GM19452 (cell line): ENCODE measurements at regions not wholly inside any gene's neighbourhood (a gene's known extent, or its start where the extent isn't known, plus 50 kb on each side); places are given as distances from the start of the nearest gene placed in this dataset.

Experiments
- ATAC-seq: cut with Tn5 transposase; IDR thresholded peaks from one replicate; pipeline ENCODE4 v1.9.1; 2021; ENCODE audit not compliant: unreplicated experiment

- ATAC-seq = no peak
These were observed 529.8 kb downstream of the CD83 start for GRCh38 chr6:14647357-14647756.

DNA sequence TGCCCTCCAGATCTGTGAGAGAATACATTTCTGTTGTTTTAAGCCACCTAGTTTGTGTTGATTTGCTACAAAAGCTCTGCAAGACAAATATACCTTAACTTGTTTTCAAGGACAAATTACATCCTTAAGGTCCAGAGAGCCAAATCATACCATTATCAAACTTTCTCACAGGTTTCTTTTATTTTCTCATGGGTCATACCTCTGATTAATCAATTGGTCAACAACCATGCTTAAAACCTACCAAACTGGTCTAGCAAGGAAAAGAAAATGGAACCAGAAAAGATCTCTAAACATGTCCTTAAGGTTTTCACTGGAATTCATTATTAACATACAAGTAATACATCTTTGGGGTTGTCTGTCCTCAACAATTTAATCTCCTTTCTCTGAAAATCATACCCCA lies 535.0 kb downstream of the CD83 start:
- ATAC-seq = no peak

DNA sequence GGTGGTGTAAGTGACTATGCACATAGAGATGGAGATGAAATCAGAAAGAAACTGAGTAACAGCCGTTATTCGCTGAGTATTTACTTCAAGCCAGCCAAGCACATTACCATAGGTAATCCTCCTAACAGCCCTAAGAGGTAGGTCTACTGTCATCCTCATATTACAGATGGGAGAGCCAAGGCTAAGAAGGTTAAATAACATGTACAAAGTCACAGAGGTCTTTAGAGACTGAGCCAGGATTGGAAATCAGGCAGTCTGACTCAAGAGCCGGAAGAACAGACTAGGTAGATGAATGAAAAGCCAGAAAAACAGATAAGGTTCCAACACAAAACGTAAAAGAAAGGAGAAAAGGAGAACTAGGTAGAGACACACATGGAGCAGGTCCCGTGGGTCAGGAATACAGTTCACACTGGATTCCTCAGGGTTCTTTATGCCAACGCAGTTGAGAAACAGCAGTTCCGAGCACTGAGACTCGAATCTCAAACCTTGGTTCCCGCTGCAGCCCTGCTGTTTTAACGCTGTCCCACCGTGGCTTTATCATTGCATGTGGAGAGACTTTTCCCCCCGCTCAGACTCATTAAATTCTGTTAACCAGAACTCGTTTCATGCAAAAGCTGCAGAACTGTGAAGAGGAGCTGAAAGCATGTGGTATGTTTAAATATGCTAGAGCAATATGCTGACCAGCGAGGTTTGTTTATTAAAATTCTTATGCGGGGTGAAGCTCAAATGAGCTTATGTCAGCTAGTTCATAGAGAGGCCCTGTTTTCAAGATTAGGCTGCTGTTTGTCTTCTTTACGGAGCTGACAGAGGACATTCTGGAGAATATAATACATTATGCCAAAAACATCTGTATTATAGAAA lies 537.9 kb downstream of the CD83 start:
- no peak for ATAC-seq

DNA sequence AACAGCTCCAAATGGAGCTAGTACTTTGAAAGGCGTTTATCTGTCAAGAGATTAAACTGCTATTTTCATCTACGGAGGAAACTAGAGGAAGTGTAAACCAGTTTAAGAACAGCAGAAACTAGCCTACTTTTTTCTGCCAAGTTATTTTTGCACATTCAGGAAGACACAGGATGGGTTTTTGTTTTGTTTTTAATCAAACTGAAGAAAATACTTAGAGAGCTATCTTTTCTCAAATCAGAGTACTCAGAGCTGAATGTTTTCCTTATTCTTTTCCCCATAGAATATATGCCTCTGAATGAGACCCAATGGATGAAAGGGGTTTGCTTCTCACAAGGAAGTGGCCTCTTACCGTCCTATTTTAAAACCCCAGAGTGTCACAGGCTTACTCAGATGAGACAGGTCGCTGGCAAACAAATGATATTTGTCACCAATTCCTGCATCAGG lies 538.5 kb downstream of the CD83 start:
- no peak for ATAC-seq

- no peak for ATAC-seq
These were observed 539.1 kb downstream of the CD83 start for GRCh38 chr6:14656649-14657048.

DNA sequence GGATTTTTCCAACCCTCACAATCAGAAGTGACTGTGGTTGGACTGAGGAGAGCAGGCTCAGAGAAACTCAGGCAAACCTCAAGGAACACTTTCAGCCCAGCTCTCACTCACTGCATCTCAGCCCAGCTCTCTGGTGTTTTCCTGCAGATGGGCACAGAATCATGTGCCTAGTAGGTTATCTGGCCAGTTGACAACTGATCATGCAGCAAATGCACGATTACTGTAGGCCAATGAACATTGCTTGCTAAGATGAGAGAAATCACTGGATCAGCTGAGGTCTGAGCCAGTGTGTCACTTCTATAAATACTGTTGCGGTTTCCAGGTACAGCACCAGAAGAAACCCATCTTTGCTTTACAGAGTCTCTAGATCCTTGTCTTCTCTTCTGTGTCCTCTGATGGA lies 540.5 kb downstream of the CD83 start:
- no peak for ATAC-seq

GRCh38 chr6:14658886-14659561 lies 541.5 kb downstream of the CD83 start:
- no peak for ATAC-seq

GRCh38 chr6:14659841-14660240 lies 542.3 kb downstream of the CD83 start:
- ATAC-seq = no peak

GRCh38 chr6:14660806-14661579 lies 543.4 kb downstream of the CD83 start:
- ATAC-seq = no peak

DNA sequence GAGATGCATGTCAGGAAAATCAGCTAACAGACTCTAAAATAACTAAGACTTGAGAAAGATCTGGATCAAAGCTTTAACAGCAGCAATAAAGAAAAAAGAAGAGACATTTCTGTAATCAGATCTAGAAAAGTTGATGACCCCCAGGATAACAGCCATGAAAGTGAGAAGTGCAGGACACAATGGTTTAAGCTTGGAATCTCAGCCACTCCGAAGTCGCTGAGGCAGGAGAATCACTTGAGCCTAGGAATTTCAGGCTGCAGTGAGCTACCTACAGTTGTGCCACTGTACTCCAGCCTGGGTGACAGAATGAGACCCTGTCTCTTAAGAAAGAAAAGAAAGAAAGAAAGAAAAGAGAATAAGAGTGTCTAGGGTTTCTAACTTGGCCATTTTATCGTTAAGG lies 544.1 kb downstream of the CD83 start:
- no peak for ATAC-seq

GRCh38 chr6:14664112-14664601 lies 546.6 kb downstream of the CD83 start:
- no peak for ATAC-seq

DNA sequence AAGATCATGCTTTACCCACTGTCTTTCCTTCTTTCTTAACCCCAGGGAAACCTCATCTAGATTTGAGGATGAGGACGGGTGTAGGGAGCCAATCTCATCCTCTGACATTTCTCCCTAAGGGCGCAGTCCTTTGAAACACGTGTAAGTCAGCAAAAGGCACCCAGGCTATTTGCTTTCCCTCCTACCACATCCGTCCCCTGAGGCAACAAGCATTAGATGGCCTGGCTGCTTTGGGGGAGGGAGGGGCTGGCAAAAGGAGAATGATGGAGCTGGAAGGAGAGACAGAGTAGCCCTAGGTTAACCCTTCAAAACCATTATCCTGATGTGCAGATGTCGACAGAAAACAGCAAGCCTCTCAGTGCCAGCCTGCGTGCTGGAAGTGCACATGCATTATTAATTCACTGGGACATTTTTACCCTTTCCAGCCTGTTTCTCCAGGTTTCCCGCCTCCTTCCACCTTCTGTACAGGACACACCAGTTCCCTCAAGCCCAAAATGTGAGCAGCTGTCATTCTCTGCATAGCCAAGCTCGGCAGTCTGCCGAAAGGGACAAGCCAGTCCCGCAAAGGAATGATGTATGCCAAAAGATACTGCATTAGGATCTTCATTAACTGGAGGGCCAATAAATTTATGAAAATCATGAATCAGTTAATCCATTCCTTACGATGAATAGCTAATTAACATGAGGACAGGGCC lies 547.2 kb downstream of the CD83 start:
- ATAC-seq = no peak

DNA sequence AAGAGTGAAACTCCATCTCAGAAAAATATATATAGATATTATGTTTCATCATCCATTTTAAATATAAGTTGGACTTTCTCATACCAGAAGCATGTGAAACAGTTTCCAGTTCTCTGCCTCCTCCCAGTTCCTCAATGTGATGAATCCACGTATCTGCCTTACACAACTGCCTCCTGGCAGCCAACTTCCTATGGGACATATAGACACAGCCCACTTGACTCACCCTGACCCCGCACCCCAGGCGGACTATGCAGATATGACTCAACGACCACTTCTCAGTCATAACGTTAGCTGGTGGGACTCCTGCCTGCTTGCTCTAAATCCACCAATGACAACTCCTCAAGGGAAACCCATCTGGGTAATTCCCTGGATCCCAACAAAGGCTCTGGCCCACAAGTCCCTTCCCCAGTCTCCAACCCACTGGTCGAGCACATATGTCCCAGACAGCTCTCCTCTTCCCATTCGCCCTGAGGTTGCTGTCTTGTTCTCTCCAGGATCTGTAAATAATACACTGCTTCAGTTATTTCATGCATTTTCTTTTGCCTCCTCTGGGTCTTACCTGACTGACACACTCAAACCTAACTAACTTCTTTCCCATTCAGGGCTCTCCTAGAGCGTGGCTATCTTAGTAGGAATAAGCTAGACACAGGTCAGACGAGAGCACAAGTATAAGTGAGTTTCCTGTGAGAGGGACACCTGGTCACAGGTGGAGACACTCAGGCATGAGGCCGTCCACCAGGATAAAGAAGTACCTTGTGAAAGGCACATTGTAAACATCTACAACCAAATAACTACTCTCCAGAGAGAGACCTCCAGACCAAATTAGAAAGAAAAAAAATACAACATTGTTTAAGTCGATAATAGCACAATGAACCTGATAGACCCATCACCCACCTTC lies 548.5 kb downstream of the CD83 start:
- ATAC-seq = no peak

DNA sequence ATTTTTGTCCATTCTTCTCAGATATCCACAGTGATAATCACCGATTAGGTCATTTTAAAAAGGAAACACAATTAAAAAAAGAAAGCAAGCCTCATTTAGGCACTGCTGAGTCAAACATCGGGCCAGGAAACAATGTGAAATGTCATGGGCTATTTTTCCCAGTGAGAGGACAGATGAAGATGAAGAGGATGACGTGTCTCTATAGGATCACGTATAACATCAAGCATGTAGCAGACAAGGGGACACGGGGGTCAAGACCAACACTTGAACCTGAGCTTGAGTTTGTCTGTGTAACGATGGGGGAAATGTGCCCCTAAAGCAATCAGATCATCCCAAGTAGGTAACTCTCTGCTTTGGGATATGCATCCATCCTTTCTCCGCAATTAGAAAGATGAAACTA lies 553.2 kb downstream of the CD83 start:
- no peak for ATAC-seq

DNA sequence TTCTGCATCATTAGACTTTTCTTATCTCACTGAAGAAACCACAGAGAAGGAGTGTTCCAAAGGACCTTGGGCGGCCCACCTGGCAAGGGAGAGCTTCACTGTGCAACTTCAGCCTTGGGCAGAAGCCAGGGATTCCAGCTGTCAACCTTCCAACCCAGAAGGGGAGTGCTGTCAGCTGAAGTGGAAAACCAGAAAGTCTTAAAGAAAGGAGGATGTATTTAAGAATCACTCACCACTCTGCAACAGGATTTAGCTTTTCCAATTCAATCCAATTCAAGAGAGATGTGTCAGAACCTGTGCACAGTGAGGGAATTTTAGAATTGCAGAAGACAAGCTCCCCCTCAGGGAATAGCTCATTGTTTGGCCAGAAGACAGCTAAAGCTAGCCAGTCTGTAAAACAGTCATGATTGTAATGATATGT lies 553.7 kb downstream of the CD83 start:
- no peak for ATAC-seq

DNA sequence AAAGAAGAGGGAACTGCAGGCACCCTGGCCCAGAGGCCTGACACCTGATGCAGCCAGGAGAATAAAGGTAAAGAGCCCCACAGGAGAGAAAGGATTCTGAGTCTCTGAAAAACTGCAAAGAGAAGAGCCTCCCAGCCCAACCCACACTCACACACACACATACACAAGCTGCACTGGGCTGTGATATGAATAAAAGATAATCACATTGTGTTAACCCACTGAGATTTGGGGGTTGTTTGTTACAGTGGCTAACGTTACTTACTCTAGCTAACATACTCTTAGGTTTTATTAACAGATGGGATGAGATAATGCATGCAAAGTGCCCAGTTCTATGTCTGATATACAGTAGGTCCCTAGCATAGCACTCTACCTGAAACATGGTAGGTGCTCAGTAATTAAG lies 554.4 kb downstream of the CD83 start:
- ATAC-seq = no peak

DNA sequence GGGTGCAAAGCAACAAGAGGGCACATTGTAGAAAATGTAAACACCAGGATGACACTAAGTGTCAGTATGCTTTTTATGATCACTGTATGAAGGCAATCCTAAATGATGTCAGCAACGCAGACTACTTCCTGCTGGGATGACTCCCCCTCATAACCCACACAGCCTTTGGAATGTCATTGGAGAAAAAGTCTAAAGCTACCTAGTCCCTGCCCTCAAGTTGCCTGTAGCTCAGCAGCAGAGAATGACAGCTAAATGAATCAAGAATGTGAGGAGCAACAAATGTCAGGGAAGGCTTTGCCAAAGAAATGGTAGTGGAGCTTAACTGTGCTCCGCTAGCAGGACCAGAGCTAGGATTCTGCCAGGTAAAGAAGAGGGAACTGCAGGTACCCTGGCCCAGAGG lies 555.6 kb downstream of the CD83 start:
- ATAC-seq = no peak

DNA sequence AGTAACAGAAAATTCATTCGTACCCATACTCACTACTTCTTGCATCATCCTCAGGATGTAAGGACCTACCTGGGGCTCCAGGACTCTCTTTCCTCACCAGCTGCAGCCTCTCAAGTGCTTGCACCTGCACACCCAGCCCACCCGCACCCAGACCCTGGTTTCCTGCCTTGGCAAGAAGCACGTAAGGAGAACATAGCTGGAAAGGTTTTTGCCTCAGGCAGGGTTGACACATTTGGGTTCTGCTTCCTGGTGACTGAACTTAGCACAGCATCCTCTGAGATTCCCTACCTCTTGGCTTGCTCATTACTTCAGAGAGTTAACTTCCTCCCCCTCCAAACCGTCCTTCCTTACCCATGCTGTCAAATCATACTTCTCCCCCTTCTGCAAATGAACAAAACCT lies 556.9 kb downstream of the CD83 start:
- no peak for ATAC-seq

DNA sequence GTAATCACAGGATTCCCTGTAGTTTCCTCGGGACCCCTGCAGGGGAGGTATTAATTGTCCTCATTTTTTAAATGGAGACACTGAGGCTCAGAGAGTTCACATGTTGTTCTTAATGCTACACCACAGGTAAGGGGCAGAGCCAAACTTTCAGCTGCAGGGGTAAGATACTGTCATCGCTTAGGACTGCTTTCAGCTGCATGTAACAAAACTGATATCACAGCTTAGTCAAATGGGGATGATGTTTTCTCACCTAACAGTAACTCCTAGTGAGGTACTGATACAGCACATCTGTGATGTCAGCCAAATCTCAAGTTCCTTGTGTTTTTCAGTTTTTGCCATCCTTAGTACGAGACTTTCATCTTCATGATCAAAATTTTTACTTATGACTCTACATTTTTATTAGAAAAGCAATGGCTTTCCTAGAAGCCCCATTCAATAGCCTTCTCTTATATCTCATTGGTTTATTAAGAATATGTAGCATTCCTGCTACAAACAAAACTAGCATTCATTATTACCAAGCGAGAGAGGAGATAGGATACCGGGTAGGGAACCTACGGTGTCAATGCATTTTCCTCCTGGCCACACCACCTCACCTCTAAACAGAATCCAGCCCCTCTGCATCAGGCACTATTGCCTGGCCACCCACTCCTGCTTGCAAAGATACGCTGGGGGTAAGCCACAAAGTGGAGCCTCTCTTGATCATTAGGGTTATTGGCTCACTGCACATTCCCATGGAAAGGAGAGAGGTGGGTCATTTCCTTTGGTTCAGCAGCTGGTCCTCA lies 557.5 kb downstream of the CD83 start:
- no peak for ATAC-seq
